AG08395 (cell line): ENCODE measurements at regions not wholly inside any gene's neighbourhood (a gene's known extent, or its start where the extent isn't known, plus 50 kb on each side); places are given as distances from the start of the nearest gene placed in this dataset.
"Not testable (repeated sequence)": the region's sequence is repeated elsewhere in the genome, so short reads cannot be mapped to it uniquely, and the experiment has no call there.

ENCODE experiments used
- DNase-seq: peaks from one replicate; pipeline ENCODE4 v3.0.0; 2012; ENCODE audit warnings: mixed read lengths, low spot score

GRCh38 chr21:20404915-20405314, 593.3 kb upstream of the NCAM2 start:
- no peak for DNase-seq

- DNase-seq: no peak
These were observed 579.9 kb upstream of the NCAM2 start for GRCh38 chr21:20418353-20418752.

- DNase-seq: no peak
These were observed 578.4 kb upstream of the NCAM2 start for GRCh38 chr21:20419772-20420171.

- DNase-seq: no peak
These were observed 573.3 kb upstream of the NCAM2 start for GRCh38 chr21:20424943-20425342.

- no peak for DNase-seq
These were observed 572.4 kb upstream of the NCAM2 start for GRCh38 chr21:20425856-20426255.

- DNase-seq: no peak
These were observed 557.9 kb upstream of the NCAM2 start for GRCh38 chr21:20440338-20440737.

- DNase-seq: no peak
These were observed 554.6 kb upstream of the NCAM2 start for GRCh38 chr21:20443558-20444155.

GRCh38 chr21:20445971-20446370, 552.2 kb upstream of the NCAM2 start:
- no peak for DNase-seq

GRCh38 chr21:20451046-20451445, 547.2 kb upstream of the NCAM2 start:
- no peak for DNase-seq

GRCh38 chr21:20452935-20453334, 545.3 kb upstream of the NCAM2 start:
- DNase-seq: no peak

- DNase-seq: no peak
These were observed 538.4 kb upstream of the NCAM2 start for GRCh38 chr21:20459838-20460237.

GRCh38 chr21:20463362-20463761, 534.8 kb upstream of the NCAM2 start:
- no peak for DNase-seq

GRCh38 chr21:20469361-20469760, 528.8 kb upstream of the NCAM2 start:
- DNase-seq: no peak

- DNase-seq: no peak
These were observed 511.9 kb upstream of the NCAM2 start for GRCh38 chr21:20486303-20486702.

GRCh38 chr21:20502915-20503314, 495.3 kb upstream of the NCAM2 start:
- not testable (repeated sequence) for DNase-seq

GRCh38 chr21:20507783-20508182, 490.4 kb upstream of the NCAM2 start:
- DNase-seq: no peak

- DNase-seq: no peak
These were observed 486.9 kb upstream of the NCAM2 start for GRCh38 chr21:20511216-20511880.

GRCh38 chr21:20515446-20515845, 482.8 kb upstream of the NCAM2 start:
- DNase-seq: no peak

- no peak for DNase-seq
These were observed 479.1 kb upstream of the NCAM2 start for GRCh38 chr21:20519076-20519475.

- no peak for DNase-seq
These were observed 475.6 kb upstream of the NCAM2 start for GRCh38 chr21:20522611-20523010.

GRCh38 chr21:20523191-20523590, 475.0 kb upstream of the NCAM2 start:
- DNase-seq: no peak

GRCh38 chr21:20527731-20528460, 470.3 kb upstream of the NCAM2 start:
- DNase-seq: no peak

GRCh38 chr21:20537130-20537529, 461.1 kb upstream of the NCAM2 start:
- no peak for DNase-seq
